Stimulated activated CD8-positive, alpha-beta memory T cell treated with anti-CD3 and anti-CD28 coated beads, Interleukin-2, amount 100 ng/mL, for 48 hours (primary cell): ENCODE measurements at regions not wholly inside any gene's neighbourhood (a gene's known extent, or its start where the extent isn't known, plus 50 kb on each side); places are given as distances from the start of the nearest gene placed in this dataset.

ENCODE experiments used
- DNase-seq, 2 donors: peaks; one replicate each; pipeline ENCODE4 v3.0.0-alpha.2; 2020; ENCODE audit warnings: low read depth in 2 of 2

- DNase-seq: no peak
Measured at GRCh38 chr11:15697437-15698236, 582.9 kb downstream of the INSC start.

GRCh38 chr11:15698855-15699254, 584.1 kb downstream of the INSC start:
- no peak for DNase-seq

GRCh38 chr11:15699978-15700377, 585.3 kb downstream of the INSC start:
- DNase-seq: no peak

- DNase-seq: no peak
Measured at GRCh38 chr11:15700456-15700855, 585.7 kb downstream of the INSC start.

GRCh38 chr11:15704064-15704463, 589.3 kb downstream of the INSC start:
- DNase-seq: no peak

GRCh38 chr11:15704556-15704955, 589.8 kb downstream of the INSC start:
- DNase-seq: no peak

- no peak for DNase-seq
Measured at GRCh38 chr11:15705891-15706290, 591.2 kb downstream of the INSC start.

GRCh38 chr11:15707194-15707593, 592.5 kb downstream of the INSC start:
- no peak for DNase-seq

- DNase-seq: no peak
Measured at GRCh38 chr11:15707971-15708370, 593.2 kb downstream of the INSC start.

GRCh38 chr11:15710580-15711275, 596.0 kb downstream of the INSC start:
- no peak for DNase-seq

GRCh38 chr11:15711311-15711710, 596.6 kb downstream of the INSC start:
- no peak for DNase-seq

GRCh38 chr11:15714641-15715399, 600.1 kb downstream of the INSC start:
- no peak for DNase-seq

- DNase-seq: no peak
Measured at GRCh38 chr11:15716550-15716949, 601.8 kb downstream of the INSC start.

GRCh38 chr11:15720460-15720859, 605.7 kb downstream of the INSC start:
- DNase-seq: no peak

- no peak for DNase-seq
Measured at GRCh38 chr11:15723966-15724365, 609.2 kb downstream of the INSC start.

GRCh38 chr11:15724601-15725000, 609.9 kb downstream of the INSC start:
- no peak for DNase-seq

GRCh38 chr11:15725246-15725645, 610.5 kb downstream of the INSC start:
- no peak for DNase-seq

- no peak for DNase-seq
Measured at GRCh38 chr11:15726221-15726746, 611.6 kb downstream of the INSC start.

- DNase-seq: no peak
Measured at GRCh38 chr11:15726893-15727519, 612.3 kb downstream of the INSC start.

GRCh38 chr11:15727520-15727914, 612.8 kb downstream of the INSC start:
- DNase-seq: no peak

- DNase-seq: no peak
Measured at GRCh38 chr11:15728207-15728606, 613.5 kb downstream of the INSC start.
